NB4 (cell line): ENCODE measurements at regions not wholly inside any gene's neighbourhood (a gene's known extent, or its start where the extent isn't known, plus 50 kb on each side); places are given as distances from the start of the nearest gene placed in this dataset.

Experiments used
- CTCF ChIP-seq: IDR thresholded peaks from one replicate; pipeline ENCODE4 v1.5.1; 2012; ENCODE audit warnings: low read depth, low read length
- MYC ChIP-seq: IDR thresholded peaks from 2 replicates; pipeline ENCODE4 v1.6.1; 2011; ENCODE audit warnings: low read depth, low read length
- POLR2A ChIP-seq: IDR thresholded peaks from 2 replicates; pipeline ENCODE4 v1.6.1; 2011; ENCODE audit warnings: mild to moderate bottlenecking; ENCODE audit not compliant: insufficient read length; ENCODE audit errors: extremely low read depth
- TF ChIP-seq, protein P1 (sequence below): IDR thresholded peaks from 2 replicates; pipeline ENCODE4 v1.6.1; 2011; ENCODE audit warnings: low read depth, low read length

GRCh38 chr4:111267786-111268185, 644.9 kb upstream of the PITX2 start:
- TF ChIP-seq MYC (no peak), CTCF (no peak), POLR2A (no peak)
- TF ChIP-seq, protein P1, sequence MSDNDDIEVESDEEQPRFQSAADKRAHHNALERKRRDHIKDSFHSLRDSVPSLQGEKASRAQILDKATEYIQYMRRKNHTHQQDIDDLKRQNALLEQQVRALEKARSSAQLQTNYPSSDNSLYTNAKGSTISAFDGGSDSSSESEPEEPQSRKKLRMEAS, result no peak
